ENCODE measurements at regions not wholly inside any gene's neighbourhood (a gene's known extent, or its start where the extent isn't known, plus 50 kb on each side); places are given as distances from the start of the nearest gene placed in this dataset.

DNA sequence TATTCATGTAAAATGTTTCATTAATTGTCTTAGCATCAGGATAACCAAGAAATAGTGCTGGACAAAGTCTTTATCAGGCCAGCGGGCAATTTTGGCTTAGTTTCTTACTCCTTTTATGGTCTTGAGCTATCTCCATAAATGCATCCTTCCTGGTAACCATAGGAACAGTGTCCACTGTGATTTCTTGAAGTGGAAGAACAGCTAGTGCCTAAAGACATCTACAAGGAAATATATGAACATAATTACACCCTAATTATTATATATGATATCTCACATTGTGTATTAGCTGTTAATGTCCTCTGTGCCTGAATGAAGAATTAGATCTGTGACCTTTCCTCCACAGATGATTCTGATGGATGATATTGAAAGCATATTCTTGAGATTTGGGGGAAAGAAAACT, 286.7 kb upstream of the ATXN7L3B start:
- TF ChIP-seq MAX (IDR thresholded peaks at IDR 0.05): no peak
- no peak for TF ChIP-seq EP300 (IDR thresholded peaks at IDR 0.05; ENCODE audit: borderline replicate concordance)
- TF ChIP-seq RAD21 (IDR thresholded peaks at IDR 0.05; ENCODE audit: low read depth): no peak
- no peak for TF ChIP-seq CREB1 (IDR thresholded peaks at IDR 0.05; ENCODE audit: low read depth)

DNA sequence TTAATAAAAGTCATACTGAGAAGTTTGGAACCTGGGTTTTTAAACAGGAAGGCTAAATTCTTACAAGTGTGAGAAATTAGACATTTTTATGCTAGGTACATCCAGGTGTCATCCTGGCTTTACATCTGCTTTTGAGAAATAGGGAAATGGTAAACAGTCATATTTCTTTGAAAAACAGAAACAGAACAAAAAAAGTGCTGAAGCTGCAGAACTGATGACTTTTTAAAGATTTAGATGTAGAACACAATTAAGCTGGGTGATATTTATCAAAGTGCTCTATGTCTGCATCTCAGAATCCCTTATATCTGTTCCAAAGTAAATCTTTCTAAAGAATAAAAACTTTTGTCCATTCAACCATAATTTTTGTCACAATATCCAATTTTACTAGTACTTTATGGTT, 282.9 kb upstream of the ATXN7L3B start:
- TF ChIP-seq TAF1 (IDR thresholded peaks at IDR 0.05; ENCODE audit: low read depth): no peak
- no peak for TF ChIP-seq FOXM1 (IDR thresholded peaks at IDR 0.05; ENCODE audit: borderline replicate concordance, low read depth)
- TF ChIP-seq CREB1 (IDR thresholded peaks at IDR 0.05; ENCODE audit: low read depth): no peak
- TF ChIP-seq RAD21 (IDR thresholded peaks at IDR 0.05; ENCODE audit: low read depth): no peak

GRCh38 chr12:74259199-74259598, 278.4 kb upstream of the ATXN7L3B start:
- no peak for TF ChIP-seq REST (IDR thresholded peaks at IDR 0.05; ENCODE audit: low read depth)
- TF ChIP-seq MAX (IDR thresholded peaks at IDR 0.05): no peak
- no peak for TF ChIP-seq USF1 (IDR thresholded peaks at IDR 0.05)

DNA sequence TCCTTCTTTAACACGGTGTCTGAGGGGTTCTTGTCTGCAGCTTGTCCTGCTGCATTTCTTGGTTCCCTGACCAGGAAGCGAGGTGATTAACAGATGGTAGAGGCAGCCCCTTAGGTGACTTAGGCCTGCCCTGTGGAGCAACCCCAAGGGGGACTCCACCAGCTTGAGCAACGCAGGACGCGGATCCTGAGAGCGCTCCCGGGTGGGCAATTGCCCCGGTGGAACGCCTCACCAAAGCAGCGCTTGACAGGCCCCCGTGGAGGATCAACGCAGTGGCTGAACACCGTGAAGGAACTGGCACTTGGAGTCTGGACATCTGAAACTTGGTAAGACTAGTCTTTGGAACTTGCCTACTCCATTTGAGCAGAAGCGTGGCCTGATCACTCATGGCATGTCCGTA, 272.9 kb upstream of the ATXN7L3B start:
- no peak for TF ChIP-seq EGR1 (IDR thresholded peaks at IDR 0.05)
- no peak for TF ChIP-seq NFIC (IDR thresholded peaks at IDR 0.05)
- no peak for TF ChIP-seq TEAD4 (IDR thresholded peaks at IDR 0.05)
- TF ChIP-seq CEBPB (IDR thresholded peaks at IDR 0.05): no peak
- no peak for TF ChIP-seq TAF1 (IDR thresholded peaks at IDR 0.05; ENCODE audit: low read depth)
- no peak for TF ChIP-seq CREB1 (IDR thresholded peaks at IDR 0.05; ENCODE audit: low read depth)
- no peak for TF ChIP-seq TCF12 (IDR thresholded peaks at IDR 0.05; ENCODE audit: low read depth)
- TF ChIP-seq ZBTB7A (IDR thresholded peaks at IDR 0.05; ENCODE audit: low read depth): no peak
- TF ChIP-seq REST (IDR thresholded peaks at IDR 0.05; ENCODE audit: low read depth): no peak
- TF ChIP-seq FOXM1 (IDR thresholded peaks at IDR 0.05; ENCODE audit: borderline replicate concordance, low read depth): no peak
- no peak for TF ChIP-seq RAD21 (IDR thresholded peaks at IDR 0.05; ENCODE audit: low read depth)
- TF ChIP-seq USF1 (IDR thresholded peaks at IDR 0.05): no peak
- no peak for TF ChIP-seq MAX (IDR thresholded peaks at IDR 0.05)
- TF ChIP-seq YY1 (IDR thresholded peaks at IDR 0.05; ENCODE audit: low read depth): no peak
- TF ChIP-seq EP300 (IDR thresholded peaks at IDR 0.05; ENCODE audit: borderline replicate concordance): no peak

GRCh38 chr12:74280156-74280655, 257.4 kb upstream of the ATXN7L3B start:
- TF ChIP-seq YY1 (IDR thresholded peaks at IDR 0.05; ENCODE audit: low read depth): no peak
- TF ChIP-seq ZBTB7A (IDR thresholded peaks at IDR 0.05; ENCODE audit: low read depth): no peak
- TF ChIP-seq EP300 (IDR thresholded peaks at IDR 0.05; ENCODE audit: borderline replicate concordance): no peak

DNA sequence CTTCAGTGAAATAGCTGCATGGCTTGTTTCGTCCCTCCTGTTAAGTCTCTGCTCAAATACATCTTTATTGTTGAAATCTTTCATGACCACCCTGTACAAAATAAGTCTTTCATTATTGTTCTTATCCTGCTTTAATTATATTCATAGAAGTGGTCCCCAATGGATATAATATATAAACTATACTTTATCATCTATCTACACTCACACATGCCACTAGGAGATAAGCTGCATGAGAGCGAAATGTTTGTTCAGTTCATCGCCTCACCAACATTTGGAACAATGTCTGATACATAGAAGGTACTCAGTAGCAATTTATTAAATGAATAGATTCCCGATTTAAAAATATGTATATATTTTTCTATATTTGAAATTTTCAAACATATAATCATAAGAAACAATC, 254.0 kb upstream of the ATXN7L3B start:
- no peak for TF ChIP-seq TEAD4 (IDR thresholded peaks at IDR 0.05)
- no peak for TF ChIP-seq TCF12 (IDR thresholded peaks at IDR 0.05; ENCODE audit: low read depth)
- TF ChIP-seq CEBPB (IDR thresholded peaks at IDR 0.05): no peak
- no peak for TF ChIP-seq NFIC (IDR thresholded peaks at IDR 0.05)
- TF ChIP-seq REST (IDR thresholded peaks at IDR 0.05; ENCODE audit: low read depth): no peak
- no peak for TF ChIP-seq USF1 (IDR thresholded peaks at IDR 0.05)
- TF ChIP-seq CREB1 (IDR thresholded peaks at IDR 0.05; ENCODE audit: low read depth): no peak
- no peak for TF ChIP-seq FOXM1 (IDR thresholded peaks at IDR 0.05; ENCODE audit: borderline replicate concordance, low read depth)
- TF ChIP-seq EP300 (IDR thresholded peaks at IDR 0.05; ENCODE audit: borderline replicate concordance): no peak
- TF ChIP-seq MAX (IDR thresholded peaks at IDR 0.05): no peak
- TF ChIP-seq EGR1 (IDR thresholded peaks at IDR 0.05): no peak
- TF ChIP-seq TAF1 (IDR thresholded peaks at IDR 0.05; ENCODE audit: low read depth): no peak

All from Ishikawa (cell line).